ENCODE measurements at regions not wholly inside any gene's neighbourhood (a gene's known extent, or its start where the extent isn't known, plus 50 kb on each side); places are given as distances from the start of the nearest gene placed in this dataset.
"Not testable (repeated sequence)": the region's sequence is repeated elsewhere in the genome, so short reads cannot be mapped to it uniquely, and the experiment has no call there.

- no peak for DNase-seq (ENCODE audit: low read depth in 2 of 2, low spot score in 1 of 2)
Observed at GRCh38 chr2:128642821-128643220, 324.2 kb upstream of the HS6ST1 start.

- DNase-seq (ENCODE audit: low read depth in 2 of 2, low spot score in 1 of 2) = no peak
Observed at GRCh38 chr2:128643221-128644065, 324.8 kb upstream of the HS6ST1 start.

- no peak for DNase-seq (ENCODE audit: low read depth in 2 of 2, low spot score in 1 of 2)
Observed at GRCh38 chr2:128644156-128644555, 325.5 kb upstream of the HS6ST1 start.

- no peak for DNase-seq (ENCODE audit: low read depth in 2 of 2, low spot score in 1 of 2)
Observed at GRCh38 chr2:128644718-128645256, 326.1 kb upstream of the HS6ST1 start.

GRCh38 chr2:128645631-128646030 is 327.0 kb upstream of the HS6ST1 start:
- no peak for DNase-seq (ENCODE audit: low read depth in 2 of 2, low spot score in 1 of 2)

GRCh38 chr2:128646091-128646490 is 327.4 kb upstream of the HS6ST1 start:
- DNase-seq (ENCODE audit: low read depth in 2 of 2, low spot score in 1 of 2) = no peak

- DNase-seq (ENCODE audit: low read depth in 2 of 2, low spot score in 1 of 2) = no peak
Observed at GRCh38 chr2:128646691-128647090, 328.0 kb upstream of the HS6ST1 start.

- no peak for DNase-seq (ENCODE audit: low read depth in 2 of 2, low spot score in 1 of 2)
Observed at GRCh38 chr2:128651000-128651399, 332.3 kb upstream of the HS6ST1 start.

GRCh38 chr2:128654408-128654807 is 335.7 kb upstream of the HS6ST1 start:
- no peak for DNase-seq (ENCODE audit: low read depth in 2 of 2, low spot score in 1 of 2)

GRCh38 chr2:128660836-128661235 is 342.2 kb upstream of the HS6ST1 start:
- DNase-seq (ENCODE audit: low read depth in 2 of 2, low spot score in 1 of 2) = no peak

- no peak for DNase-seq (ENCODE audit: low read depth in 2 of 2, low spot score in 1 of 2)
Observed at GRCh38 chr2:128661311-128661710, 342.6 kb upstream of the HS6ST1 start.

- DNase-seq (ENCODE audit: low read depth in 2 of 2, low spot score in 1 of 2) = no peak
Observed at GRCh38 chr2:128662051-128662471, 343.4 kb upstream of the HS6ST1 start.

- no peak for DNase-seq (ENCODE audit: low read depth in 2 of 2, low spot score in 1 of 2)
Observed at GRCh38 chr2:128663371-128664050, 344.8 kb upstream of the HS6ST1 start.

- no peak for DNase-seq (ENCODE audit: low read depth in 2 of 2, low spot score in 1 of 2)
Observed at GRCh38 chr2:128664499-128664971, 345.9 kb upstream of the HS6ST1 start.

- no peak for DNase-seq (ENCODE audit: low read depth in 2 of 2, low spot score in 1 of 2)
Observed at GRCh38 chr2:128665113-128665512, 346.4 kb upstream of the HS6ST1 start.

- DNase-seq (ENCODE audit: low read depth in 2 of 2, low spot score in 1 of 2) = no peak
Observed at GRCh38 chr2:128666596-128666995, 347.9 kb upstream of the HS6ST1 start.

GRCh38 chr2:128667391-128667790 is 348.7 kb upstream of the HS6ST1 start:
- no peak for DNase-seq (ENCODE audit: low read depth in 2 of 2, low spot score in 1 of 2)

GRCh38 chr2:128668946-128669345 is 350.3 kb upstream of the HS6ST1 start:
- DNase-seq (ENCODE audit: low read depth in 2 of 2, low spot score in 1 of 2) = no peak

- DNase-seq (ENCODE audit: low read depth in 2 of 2, low spot score in 1 of 2) = no peak
Observed at GRCh38 chr2:128670066-128670465, 351.4 kb upstream of the HS6ST1 start.

GRCh38 chr2:128671981-128672757 is 353.5 kb upstream of the HS6ST1 start:
- not testable (repeated sequence) for DNase-seq (ENCODE audit: low read depth in 2 of 2, low spot score in 1 of 2)

- not testable (repeated sequence) for DNase-seq (ENCODE audit: low read depth in 2 of 2, low spot score in 1 of 2)
Observed at GRCh38 chr2:128679680-128680079, 361.0 kb upstream of the HS6ST1 start.
